ENCODE measurements at regions not wholly inside any gene's neighbourhood (a gene's known extent, or its start where the extent isn't known, plus 50 kb on each side); places are given as distances from the start of the nearest gene placed in this dataset.
"Not testable (repeated sequence)": the region's sequence is repeated elsewhere in the genome, so short reads cannot be mapped to it uniquely, and the experiment has no call there.

DNA sequence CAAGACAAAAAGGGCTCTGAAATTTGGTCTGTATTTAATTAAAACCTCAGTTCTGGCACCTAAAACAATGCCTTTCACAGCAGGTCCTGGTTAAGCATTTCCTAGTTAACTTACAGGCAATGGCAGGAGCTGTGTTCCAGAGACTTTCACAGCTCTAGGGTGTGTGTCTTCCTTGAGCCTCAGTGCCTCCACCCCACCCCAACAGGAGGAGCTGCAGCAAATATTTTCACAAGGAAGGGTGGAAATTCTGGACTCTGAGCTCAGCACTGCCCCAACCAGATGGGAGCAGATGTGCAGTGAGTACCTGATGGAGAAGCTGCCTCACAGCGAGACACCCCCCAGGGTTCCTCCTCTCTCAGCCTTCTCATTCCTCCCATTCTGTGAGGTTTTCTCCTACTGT, 106.3 kb upstream of the SPATA12 start:
- no peak for DNase-seq

DNA sequence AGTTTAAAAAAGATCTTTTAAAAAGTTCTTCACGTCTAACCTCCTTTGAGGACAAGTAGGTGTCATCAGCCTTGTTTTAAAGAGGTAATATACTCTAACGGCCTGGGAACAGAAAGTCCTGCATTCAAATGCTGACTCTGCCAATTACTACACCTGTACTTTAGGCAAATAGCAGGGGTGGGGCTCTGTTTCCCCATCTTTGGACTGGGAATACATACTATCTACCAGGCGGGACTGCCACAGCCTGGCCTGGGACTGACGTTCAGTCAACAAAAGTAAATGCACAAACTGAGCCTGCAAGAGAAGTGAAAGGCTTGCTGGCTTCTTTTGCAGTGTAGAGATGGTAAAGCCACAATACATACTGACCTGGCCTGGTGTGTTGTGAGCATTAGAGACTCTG, 107.6 kb upstream of the SPATA12 start:
- DNase-seq: no peak

DNA sequence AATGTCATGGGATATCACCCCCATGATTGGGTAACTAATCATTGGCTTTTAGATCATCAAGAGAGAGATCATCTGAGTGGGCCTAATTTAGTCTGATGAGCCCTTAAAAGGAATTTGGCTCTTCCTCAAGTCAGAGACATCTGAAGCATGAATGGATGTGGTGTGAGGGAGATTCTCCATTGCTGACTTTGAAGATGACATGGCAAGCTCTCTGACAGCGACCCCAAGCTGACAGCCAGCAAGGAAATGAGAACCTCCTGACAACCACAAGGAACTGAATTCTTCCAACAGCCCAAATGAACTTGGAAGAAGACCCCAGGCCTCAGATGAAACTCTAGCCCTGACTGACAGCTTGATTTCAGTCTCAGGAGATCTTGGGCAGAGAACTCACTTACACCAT, 108.4 kb upstream of the SPATA12 start:
- DNase-seq: no peak

DNA sequence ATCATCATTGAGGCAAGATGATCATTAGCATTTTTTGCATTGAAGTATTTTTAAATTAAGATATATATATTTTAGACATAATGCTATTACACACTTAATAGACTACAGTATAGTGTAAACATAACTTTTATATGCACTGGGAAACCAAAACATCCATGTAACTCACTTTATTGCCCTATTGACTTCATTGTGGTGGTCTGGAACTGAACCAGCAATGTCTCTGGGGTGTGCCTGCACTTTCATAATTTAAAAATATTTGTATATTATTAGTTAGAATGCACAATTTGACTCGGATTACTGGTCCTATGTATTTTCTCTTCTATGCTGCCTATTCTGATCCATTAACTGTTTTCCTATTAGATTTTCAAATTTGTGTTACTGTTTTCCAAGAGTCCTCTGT, 109.1 kb upstream of the SPATA12 start:
- DNase-seq: no peak

DNA sequence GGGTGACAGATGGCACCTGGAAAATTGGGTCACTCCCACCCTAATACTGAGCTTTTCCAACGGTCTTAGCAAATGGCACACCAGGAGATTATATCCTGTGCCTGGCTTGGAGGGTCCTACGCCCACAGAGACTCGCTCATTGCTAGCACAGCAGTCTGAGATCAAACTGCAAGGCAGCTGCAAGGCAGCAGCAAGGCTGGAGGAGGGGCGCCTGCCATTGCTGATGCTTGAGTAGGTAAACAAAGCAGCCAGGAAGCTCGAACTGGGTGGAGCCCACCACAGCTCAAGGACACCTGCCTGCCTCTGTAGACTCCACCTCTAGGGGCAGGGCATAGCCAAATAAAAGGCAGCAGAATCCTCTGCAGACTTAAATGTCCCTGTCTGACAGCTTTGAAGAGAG, 115.1 kb upstream of the SPATA12 start:
- not testable (repeated sequence) for DNase-seq

DNA sequence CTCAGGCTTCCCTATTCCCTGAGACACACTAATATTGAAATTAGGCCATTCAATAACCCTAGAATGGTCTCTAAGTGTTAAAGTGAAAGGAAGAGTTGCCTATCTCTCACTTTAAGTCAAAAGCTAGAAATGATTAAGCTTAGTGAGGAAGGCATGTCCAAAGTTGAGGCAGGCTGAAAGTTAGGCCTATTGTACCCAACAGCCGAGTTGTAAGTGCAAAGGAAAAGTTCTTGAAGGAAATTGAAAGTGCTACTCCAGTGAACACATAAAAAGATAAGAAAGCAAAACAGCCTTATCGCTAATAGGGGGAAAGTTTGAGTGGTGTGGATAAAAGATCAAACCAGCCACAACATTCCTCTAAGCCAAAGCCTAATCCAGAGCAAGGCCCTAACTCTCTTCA, 117.9 kb upstream of the SPATA12 start:
- DNase-seq: no peak

DNA sequence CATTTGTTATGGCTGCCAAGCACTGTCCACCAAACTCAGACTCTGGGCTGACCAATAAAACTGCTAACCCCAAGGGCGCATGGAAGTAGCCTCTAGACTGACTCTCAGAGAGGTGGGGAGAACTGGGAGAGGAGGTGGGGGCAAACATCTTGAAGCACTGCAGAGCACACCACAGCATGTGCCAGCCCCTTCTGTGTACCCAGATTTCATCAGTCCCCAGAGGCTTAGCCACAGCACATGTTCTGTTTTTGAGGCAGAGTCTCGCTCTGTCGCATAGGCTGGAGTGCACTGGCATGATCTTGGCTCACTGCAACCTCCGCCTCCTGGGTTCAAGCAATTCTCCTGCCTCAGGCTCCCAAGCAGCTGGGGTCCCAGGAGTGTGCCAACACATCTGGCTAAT, 119.5 kb upstream of the SPATA12 start:
- DNase-seq: no peak

DNA sequence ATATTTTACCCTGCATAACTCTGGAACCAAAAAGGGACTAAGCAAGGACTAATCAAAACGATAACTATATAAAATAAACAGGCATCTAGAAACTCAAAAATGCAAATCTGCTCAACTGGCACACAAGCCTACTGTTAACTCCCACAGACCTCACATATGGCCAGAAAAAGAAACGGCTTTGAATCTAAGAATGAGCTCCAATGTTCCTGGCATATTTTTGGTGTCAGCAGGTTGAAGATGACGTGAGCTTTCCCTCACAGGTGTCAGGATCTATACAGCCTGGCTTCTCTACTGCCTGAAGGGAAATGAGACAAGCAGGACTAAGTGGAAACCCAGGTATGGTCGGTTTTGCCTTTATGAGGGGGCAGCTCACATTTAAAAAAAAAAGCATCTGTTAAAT, 120.1 kb upstream of the SPATA12 start:
- DNase-seq: no peak

DNA sequence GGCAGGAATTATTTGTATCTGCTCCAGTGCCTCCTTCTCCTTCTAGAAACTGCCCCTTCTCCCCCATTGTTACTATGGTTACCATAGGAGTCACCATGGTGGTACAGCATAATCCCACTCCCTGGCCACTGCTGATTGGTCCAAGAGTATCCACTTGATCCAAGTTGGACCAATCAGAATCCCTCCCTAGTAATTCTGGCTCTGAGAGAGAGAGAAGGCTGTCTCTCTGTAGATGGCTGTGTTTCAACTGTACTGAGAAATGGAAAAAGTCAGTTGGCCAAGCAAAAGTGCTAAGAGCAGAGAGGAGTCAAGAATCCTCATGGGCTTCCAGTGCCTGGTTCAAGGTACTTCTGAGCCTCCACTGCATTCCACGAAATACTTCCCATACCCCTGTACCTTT, 120.6 kb upstream of the SPATA12 start:
- DNase-seq: no peak

DNA sequence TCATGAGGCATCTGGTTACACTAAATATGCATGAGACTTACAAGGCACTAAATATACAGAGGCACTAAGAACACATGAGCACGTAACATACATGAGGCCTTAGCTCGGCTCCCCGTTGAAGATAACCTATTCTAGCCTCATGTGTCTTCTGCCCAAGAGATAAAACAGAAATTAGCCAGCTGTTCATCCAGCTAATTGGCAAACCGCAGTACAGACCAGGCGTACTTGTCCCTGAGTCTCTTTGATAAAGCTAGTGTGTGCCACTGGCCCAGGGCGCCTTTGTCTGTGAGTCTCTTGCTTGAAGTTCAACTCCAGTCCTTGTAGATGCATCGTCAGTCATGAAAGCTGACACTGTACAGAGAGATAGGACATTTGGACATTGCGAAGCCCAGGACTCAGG, 121.9 kb upstream of the SPATA12 start:
- DNase-seq: no peak

DNA sequence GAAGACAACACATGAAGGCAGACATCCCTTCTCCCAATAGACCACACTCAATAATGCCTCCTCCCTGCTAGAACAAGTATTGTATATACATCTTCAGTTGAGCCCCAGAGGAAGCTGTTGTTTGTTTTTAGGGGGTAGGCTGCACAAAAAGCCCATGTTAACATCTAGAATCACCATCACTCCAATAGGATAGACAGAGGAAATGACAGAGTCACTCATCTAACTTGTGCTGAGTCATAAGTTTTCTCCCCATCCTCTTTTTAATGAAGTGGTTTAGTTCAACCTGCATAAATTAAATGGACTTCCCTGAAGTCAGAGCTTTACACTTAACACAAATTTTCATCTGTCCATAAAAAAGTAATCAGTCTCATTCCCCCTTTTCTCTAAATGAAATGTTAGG, 122.9 kb upstream of the SPATA12 start:
- DNase-seq: no peak

DNA sequence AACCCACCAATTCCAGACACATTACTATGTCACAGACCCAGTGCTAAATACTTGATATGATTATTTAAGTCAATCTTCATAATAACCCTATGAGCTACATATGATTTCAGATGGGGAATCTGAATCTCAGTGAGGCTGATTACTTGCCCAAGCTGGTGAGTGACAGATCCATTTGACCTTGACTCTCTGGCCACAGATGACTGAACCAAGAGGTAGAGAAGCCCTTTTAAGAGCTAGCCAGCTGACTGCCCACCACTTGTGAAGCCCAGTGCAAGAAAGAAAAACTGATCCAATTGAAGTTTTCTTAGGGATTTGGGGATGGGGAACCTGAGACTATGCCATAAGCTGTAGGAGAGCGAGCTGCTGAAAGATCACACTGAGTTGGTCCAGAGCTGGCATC, 124.7 kb upstream of the SPATA12 start:
- DNase-seq: no peak

DNA sequence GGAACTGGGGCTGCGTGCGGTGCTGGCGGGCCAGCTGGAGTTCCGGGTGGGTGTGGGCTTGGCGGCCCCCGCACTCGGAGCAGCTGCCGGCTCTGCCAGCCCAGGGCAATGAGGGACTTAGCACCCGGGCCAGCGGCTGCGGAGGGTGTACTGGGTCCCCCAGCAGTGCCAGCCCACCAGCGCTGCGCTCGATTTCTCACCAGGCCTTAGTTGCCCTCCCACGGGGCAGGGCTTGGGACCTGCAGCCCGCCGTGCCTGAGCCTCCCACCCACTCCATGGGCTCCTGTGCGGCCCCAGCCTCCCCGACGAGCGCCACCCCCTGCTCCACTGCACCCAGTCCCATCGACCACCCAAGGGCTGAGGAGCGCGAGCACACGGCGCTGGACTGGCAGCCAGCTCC, 126.0 kb upstream of the SPATA12 start:
- DNase-seq: not testable (repeated sequence)

DNA sequence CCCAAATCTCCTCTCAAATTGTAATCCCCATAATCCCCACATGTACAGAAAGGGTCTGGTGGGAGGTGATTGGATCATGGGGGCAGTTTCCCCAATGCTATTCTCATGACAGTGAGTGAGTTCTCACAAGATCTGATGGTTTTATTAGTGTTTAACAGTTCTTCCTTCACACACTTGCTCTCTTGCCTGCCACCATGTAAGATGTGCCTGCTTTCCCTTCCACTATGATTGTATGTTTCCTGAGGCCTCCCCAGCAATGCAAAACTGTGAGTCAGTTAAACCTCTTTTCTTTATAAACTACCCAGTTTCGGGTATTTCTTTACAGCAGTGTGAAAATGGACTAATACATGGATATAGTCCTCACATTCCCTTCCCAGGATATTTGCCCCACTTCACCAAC, 126.7 kb upstream of the SPATA12 start:
- DNase-seq: no peak

DNA sequence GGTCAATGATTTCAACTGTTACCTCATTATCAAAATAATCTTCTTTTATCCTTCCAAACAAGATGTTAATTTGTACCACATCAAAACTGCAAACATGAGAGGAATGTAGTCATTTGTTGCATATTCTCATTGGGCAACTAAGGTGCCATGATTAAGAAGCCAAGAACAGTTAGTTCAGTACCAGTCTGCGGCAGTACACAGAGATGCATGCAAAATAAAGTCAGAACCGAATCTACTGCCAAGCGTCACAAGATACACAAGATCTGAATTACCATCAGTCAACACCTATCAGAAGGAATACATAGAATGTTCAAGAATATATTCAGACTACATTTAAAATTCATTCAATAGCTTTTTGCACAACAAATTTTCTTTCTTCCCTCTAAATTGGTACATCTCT, 127.6 kb upstream of the SPATA12 start:
- DNase-seq: no peak

DNA sequence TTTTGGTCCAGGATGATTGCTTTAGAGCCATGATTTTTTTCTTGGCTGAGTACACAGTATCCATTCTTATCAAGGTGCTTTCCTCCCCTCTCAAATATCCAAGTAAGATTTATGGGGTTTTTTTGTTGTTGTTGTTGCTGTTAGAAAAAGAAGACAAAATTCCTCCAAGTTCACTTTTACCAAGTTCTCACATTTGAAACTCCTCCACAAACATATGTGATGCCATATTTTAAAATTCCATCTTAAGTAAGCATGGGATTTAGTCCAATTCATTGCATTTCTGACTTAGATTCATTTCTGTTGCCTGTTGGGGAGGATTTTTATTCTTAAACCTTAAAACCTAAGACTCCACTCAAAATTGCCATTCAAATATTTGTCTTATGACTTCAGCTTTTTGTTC, 128.6 kb upstream of the SPATA12 start:
- DNase-seq: no peak

DNA sequence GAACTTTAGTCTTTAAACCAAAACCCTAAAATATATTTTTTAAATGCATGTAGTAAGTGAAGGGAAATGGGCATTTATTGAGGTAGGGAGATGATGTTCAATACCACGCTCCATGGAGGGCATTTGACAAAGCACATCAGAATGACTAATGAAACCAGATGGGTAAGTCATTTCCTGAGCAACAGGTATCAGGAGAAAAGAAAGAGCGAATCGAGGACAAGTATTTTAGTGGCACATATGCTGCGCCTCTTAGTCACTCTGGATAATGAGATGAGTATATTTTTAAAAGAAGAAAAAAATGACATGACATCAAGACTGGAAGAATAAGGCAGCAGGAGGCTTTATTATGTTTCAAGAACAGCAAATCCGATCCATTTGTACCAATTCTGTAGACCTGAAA, 129.0 kb upstream of the ARHGEF3 start:
- no peak for DNase-seq

DNA sequence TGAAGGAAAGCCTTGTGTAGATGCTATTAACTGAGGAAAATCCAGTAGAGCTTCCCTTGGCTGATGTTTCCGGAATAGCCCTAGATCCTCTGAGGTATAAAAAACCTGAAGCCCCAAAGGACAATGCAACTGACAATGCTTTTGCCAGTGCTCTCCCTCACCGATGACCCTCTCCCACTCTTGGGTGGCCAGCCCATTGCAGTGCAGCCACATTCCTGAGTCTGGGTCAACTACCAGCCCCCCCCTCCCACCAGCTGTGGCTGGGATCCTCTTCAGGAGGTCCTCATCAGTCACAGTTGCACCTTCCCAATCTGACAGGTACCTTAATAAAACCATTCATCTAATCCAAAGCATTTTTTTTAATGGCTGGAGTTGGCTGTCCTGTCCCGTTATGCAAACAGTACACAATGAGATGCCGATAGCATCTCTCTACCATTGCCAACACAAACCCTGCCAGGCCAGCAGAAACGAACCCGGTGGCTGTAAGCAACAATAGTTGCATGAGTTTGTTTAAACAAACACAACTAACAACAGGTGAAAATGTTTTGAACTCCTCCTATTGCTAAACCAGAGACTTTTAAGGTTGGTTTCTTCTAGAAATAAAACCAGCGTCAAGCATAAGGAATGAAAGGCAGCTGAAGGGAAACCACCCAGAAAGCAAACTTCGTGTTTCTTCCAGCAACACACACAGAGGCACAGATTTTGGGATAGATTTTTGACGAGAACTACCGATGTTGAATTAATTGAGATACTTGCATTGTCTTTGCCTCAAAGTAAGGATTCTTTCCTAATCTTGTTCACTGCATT, 128.3 kb upstream of the ARHGEF3 start:
- DNase-seq: no peak

DNA sequence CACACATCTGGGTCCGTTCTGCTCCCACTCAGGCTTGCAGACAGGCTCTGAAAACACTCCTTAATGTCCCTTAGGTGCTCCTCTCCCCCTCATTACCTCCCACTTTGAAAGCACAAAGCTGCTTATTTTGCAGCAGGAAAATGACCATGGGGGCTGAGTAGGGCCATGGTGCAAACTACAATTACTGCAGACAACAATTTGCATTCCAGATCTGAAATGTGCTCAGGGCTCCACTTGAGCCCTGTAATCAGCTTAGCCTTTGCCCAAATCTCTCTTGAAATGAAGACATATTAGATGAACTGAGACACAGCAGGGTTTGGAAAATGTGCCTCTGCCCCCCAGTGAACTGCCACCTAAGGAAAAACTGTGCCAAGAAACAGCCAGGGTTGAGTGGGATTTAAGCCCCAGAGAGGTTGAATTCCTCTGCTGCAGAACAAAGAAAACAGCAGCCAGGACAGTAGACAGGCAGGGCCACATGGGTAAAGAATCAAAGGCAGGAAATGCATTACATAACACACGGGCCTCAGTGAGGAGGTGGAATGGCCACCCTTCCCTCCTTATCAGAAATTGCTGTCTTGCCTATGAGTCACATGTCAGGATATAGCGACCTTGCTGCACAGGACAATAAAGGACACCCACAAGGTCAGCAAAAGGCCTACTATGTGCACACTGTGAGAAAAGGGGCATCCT, 126.8 kb upstream of the ARHGEF3 start:
- no peak for DNase-seq

DNA sequence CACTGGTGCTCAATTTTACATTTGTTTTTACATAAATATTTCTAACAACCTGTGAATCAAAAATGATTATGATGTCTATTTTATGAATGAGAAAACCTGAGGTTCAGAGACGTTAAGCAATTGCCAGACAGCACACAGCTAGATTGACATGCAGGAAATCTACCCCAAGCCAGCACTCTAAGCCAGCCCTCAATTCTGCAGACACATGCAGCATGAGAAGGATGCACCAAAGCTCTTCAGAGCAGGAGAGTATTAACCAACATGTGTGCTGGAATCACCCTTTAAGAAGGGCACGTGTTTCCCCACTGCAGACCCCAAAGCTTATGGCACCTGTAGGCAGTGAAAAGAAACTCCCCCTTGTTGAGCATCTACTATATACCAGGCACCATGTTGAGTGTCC, 126.1 kb upstream of the ARHGEF3 start:
- no peak for DNase-seq

DNA sequence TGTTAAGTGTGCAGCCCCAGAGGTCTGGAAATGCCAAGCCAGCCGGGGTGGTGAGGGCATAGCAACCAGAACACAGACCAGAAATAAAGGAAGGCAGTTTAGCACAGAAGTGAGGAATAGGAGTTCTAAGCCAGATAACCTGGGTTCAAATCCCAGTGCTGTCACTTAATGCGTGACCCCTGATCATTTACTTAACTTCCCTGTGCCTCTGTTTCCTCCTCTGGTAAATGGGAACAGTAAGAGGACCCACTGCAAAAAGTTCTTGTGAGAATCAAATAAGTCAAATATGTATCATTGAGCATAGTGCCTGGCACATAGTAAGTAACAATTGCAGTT, 125.2 kb upstream of the ARHGEF3 start:
- DNase-seq: no peak

DNA sequence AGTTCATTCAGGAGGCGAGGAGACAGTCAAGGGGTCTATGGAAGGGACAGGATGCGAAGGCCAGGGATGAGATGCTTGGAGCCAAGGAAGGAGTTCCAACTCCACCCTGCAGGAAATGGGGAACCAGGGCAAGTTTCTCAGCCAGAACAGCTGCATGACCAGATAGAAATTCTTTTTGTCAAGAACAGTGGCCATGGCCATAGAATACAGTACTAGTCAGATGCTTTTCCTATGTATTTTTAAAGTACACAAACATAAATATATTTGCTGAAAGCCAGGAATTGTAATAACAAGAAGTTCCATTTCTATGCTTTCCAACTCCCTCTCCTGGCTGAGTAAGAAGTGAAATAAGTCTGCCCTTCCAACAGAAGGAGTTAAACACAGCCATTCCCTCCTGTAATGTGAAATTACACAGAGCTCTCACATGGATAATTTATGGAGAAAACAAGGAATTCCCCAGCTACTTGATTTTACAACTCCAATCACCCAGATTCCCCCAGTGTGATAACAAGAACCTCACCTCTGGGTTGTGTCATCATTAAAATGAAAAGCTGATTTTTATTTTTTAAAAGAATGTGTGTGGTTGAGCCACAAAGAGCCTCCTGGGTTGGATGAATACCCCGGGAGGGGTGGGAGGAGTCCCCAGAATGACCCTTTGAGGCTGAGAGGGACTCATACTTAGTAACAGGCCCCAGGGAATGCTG, 124.6 kb upstream of the ARHGEF3 start:
- peak; percentile 8 for DNase-seq

DNA sequence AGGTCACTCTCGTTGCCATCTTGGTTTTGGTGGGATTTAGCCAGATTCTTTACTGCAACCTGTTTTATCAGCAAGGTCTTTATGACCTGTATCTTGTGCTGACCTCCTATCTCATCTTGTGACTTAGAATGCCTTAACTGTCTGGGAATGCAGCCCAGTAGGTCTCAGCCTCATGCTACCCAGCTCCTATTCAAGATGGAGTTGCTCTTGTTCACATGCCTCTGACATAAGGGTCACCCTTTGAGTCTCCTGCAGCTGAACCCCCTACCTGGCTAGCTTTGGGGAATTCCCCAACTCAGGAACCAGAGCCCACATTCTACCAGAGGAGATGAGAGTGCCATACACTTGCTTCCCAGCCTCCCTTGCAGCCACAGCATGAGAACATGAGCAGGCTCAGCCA, 123.0 kb upstream of the ARHGEF3 start:
- not testable (repeated sequence) for DNase-seq

DNA sequence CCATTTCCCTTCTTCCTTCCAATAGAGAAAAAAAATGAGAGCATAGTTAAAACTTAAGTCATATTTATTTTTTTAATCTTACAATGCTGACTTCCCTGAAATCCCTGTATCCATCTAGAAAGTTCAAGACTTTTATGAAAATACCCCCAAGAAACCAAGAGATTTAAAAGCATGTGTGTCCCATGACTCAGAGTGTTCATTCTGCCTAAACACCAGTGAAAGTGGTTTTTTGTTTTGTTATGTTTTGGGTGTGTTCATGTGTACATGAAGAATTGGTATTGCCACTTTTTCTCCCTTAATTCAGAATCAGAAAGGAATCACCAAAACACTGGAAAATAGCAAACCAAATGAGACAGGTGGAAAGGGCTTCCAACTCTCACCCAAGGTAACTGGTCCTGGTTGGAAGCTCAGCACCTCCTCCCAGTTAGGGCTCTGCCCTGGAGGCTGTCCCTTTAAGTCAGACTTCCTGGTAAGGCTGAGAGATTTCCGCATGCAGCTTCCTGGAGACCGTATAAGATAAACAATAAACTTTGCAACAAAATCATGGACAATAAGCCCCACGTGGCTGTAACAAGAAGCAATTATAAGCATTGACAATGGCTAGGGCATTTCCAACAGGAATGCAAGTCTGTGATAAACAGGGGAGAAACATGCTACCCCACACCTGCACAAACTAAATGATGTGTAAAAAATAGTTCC, 121.9 kb upstream of the ARHGEF3 start:
- DNase-seq: peak; percentile 12
